ENCODE measurements at regions not wholly inside any gene's neighbourhood (a gene's known extent, or its start where the extent isn't known, plus 50 kb on each side); places are given as distances from the start of the nearest gene placed in this dataset.

GRCh38 chr3:127141921-127142730 is 50.8 kb upstream of the PRR23E start:
- WGBS: 30% methylated on average over 19 of the region's 19 CpGs
- Histone ChIP-seq H3K9ac (ENCODE audit: low read depth in 1 of 2, low read length in 2 of 2) (no peak overlapping the region), H3K27ac (ENCODE audit: low read depth in 1 of 2, low read length in 2 of 2) (no peak overlapping the region), H3K4me3 (ENCODE audit: low read depth in 1 of 3, low read length in 3 of 3) (no peak overlapping the region), H3K36me3 (ENCODE audit: control insufficient read depth in 4 of 4, insufficient read depth in 3 of 4, low read depth in 1 of 4, low read length in 3 of 4) (no peaks in the 10 kb centered on the region), H3K4me1 (ENCODE audit: control insufficient read depth in 4 of 4, insufficient read depth in 4 of 4, low read length in 3 of 4) (no peaks in the 10 kb centered on the region), H3K9me3 (ENCODE audit: control insufficient read depth in 4 of 4, low read length in 3 of 4) (no peaks in the 10 kb centered on the region), H3K27me3 (ENCODE audit: control insufficient read depth in 4 of 4, insufficient read depth in 4 of 4, low read length in 3 of 4) (peaks cover 0 to 9% (median 0%) of the 10 kb centered on the region in 4 donors)
- no peak for DNase-seq (ENCODE audit: low spot score)
- TF ChIP-seq NR2F2 (IDR thresholded peaks at IDR 0.05): no peak
- TF ChIP-seq CTCF (IDR thresholded peaks at IDR 0.05; ENCODE audit: low read depth, low read length, missing input control): no peak
- TF ChIP-seq SP1 (IDR thresholded peaks at IDR 0.05): no peak
- TF ChIP-seq RXRA (IDR thresholded peaks at IDR 0.05): peak in 1 of 2 donors; percentile 69
- peak in 1 of 2 donors; percentile 53 for TF ChIP-seq HNF4A (conservative IDR thresholded peaks at IDR 0.05)
- peak; percentile 96 for TF ChIP-seq FOXA1 (IDR thresholded peaks at IDR 0.05)
- TF ChIP-seq RAD21 (IDR thresholded peaks at IDR 0.05): no peak
- TF ChIP-seq ATF3 (IDR thresholded peaks at IDR 0.05): no peak
- no peak for TF ChIP-seq YY1 (IDR thresholded peaks at IDR 0.05)
- no peak for TF ChIP-seq TAF1 (conservative IDR thresholded peaks at IDR 0.05)
- peak in 1 of 2 donors; percentile 10 for TF ChIP-seq GABPA (IDR thresholded peaks at IDR 0.05 in 1 of 2, conservative IDR thresholded peaks at IDR 0.05 in 1 of 2)
- no peak for TF ChIP-seq HNF4G (IDR thresholded peaks at IDR 0.05)
- peak; percentile 97 for TF ChIP-seq FOXA2 (IDR thresholded peaks at IDR 0.05)
- no peak for TF ChIP-seq JUND (IDR thresholded peaks at IDR 0.05)
